ENCODE measurements at regions not wholly inside any gene's neighbourhood (a gene's known extent, or its start where the extent isn't known, plus 50 kb on each side); places are given as distances from the start of the nearest gene placed in this dataset.

- Histone ChIP-seq H3K27ac (ENCODE audit: poor library complexity, severe bottlenecking) (no peak overlapping the region), H3K36me3 (ENCODE audit: low read depth) (no peaks in the 10 kb centered on the region), H3K27me3 (ENCODE audit: insufficient read depth, poor library complexity, severe bottlenecking) (no peaks in the 10 kb centered on the region), H3K4me1 (ENCODE audit: insufficient read depth, poor library complexity, severe bottlenecking) (no peaks in the 10 kb centered on the region), H3K9me3 (ENCODE audit: severe bottlenecking) (no peaks in the 10 kb centered on the region), H3K4me3 (ENCODE audit: severe bottlenecking) (no peak overlapping the region)
- DNase-seq (ENCODE audit: low spot score) (no peak), ATAC-seq (ENCODE audit: low read depth) (no peak)
- TF ChIP-seq CTCF (IDR thresholded peaks at IDR 0.05; ENCODE audit: poor library complexity, severe bottlenecking), result no peak
These were observed 102.5 kb downstream of the BEGAIN start for GRCh38 chr14:100484531-100485267.

GRCh38 chr14:100486025-100486828, 101.0 kb downstream of the BEGAIN start:
- ATAC-seq (ENCODE audit: low read depth) (peak; percentile 91), DNase-seq (ENCODE audit: low spot score) (no peak)
- TF ChIP-seq CTCF (IDR thresholded peaks at IDR 0.05; ENCODE audit: poor library complexity, severe bottlenecking), result no peak
- Histone ChIP-seq H3K27me3 (ENCODE audit: insufficient read depth, poor library complexity, severe bottlenecking) (no peaks in the 10 kb centered on the region), H3K36me3 (ENCODE audit: low read depth) (no peaks in the 10 kb centered on the region), H3K27ac (ENCODE audit: poor library complexity, severe bottlenecking) (no peak overlapping the region), H3K4me3 (ENCODE audit: severe bottlenecking) (no peak overlapping the region), H3K4me1 (ENCODE audit: insufficient read depth, poor library complexity, severe bottlenecking) (no peaks in the 10 kb centered on the region), H3K9me3 (ENCODE audit: severe bottlenecking) (no peaks in the 10 kb centered on the region)
